Suppressor macrophage treated with lipopolysaccharide for 1 hour (primary cell): ENCODE measurements at regions not wholly inside any gene's neighbourhood (a gene's known extent, or its start where the extent isn't known, plus 50 kb on each side); places are given as distances from the start of the nearest gene placed in this dataset.
A peak's percentile ranks its signal among the peaks of the same experiment; 100 is the strongest.

Experiments
- DNase-seq, 3 donors: peaks; one replicate each; pipeline ENCODE4 v3.0.0-alpha.2; 2020 to 2022

DNA sequence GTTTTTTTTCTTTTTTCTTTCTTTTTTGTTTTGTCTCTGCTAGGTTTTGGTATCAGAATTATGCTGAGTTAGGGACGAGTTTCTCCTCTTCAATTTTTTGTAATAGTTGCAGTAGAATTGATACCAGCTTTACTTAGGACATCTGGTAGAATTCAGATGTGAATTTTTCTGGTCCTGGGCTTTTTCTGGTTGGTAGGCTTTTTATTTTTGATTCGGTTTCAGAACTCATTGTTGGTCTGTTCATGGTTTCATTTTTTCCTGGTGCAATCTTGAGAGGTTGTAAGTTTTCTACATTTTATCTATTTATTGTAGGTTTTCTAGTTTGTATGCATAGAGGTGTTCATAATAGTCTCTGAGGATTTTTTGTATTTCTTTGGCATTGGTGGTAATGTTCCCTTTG, 498.1 kb upstream of the CPEB2 start:
- no peak for DNase-seq

GRCh38 chr4:14513471-14513870, 488.8 kb upstream of the CPEB2 start:
- no peak for DNase-seq

GRCh38 chr4:14515556-14515955, 486.7 kb upstream of the CPEB2 start:
- DNase-seq: no peak

- no peak for DNase-seq
These were observed 484.1 kb upstream of the CPEB2 start for GRCh38 chr4:14518136-14518535.

DNA sequence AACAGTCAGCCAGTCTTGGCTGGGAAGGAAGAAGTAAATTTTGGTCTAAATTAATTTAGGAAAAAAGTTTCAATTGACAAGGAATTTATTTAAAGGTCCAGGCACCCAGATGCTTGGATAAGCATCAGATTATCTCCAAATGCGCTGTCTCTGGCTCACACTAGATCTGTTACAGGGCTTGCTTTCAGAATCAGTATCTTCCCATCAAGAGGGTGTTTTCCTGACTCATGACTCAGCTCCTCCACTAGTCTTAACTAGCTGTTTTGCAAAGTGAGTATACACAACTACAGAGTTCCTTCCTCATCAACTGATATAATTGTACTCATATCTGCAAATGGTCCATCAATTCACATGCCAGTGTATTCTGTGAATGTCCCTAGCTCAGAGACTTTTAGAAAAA, 482.1 kb upstream of the CPEB2 start:
- peak in 1 of 3 donors; percentile 13 for DNase-seq

GRCh38 chr4:14524276-14524675, 478.0 kb upstream of the CPEB2 start:
- no peak for DNase-seq

- no peak for DNase-seq
These were observed 473.4 kb upstream of the CPEB2 start for GRCh38 chr4:14528918-14529317.

DNA sequence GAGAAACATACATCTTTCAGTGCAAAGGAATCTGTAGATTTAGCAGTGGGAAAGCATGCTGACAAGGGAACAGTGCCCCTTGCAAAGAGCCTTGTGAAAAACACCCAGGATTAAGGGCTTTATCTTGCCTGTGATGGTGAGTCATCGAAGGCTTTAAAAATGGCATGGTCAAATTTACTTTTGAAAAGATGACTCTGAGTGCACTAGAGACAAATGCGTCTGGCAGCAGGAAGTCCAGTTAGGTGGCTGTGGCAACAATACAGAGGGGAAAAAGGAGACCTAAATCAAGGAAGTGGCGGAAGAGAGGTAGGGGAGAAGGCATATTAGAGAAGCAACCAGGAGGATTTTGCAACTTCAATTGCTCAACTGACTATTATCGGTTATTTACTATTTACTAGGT, 472.6 kb upstream of the CPEB2 start:
- DNase-seq: peak in 2 of 3 donors; percentile 4 to 19

GRCh38 chr4:14532436-14532835, 469.8 kb upstream of the CPEB2 start:
- DNase-seq: no peak

DNA sequence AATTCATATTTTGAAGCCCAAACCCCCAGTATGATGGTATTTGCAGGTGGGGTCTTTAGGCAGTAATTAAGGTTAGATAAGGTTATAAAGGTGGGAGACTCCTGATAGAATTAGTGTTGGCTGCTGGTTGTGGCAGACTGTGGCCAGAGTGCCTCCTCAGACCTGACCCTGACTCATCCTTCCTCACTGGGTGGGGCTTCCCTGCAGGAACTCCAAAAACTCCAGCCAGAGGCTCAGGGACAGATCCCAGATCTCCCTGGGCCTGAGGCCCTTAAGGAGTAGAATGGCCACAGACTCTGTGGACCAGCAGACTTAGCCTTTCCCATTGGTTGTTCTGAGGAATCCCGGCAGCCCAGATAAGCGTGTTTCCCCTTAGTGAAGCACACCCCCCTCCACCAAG, 463.0 kb upstream of the CPEB2 start:
- DNase-seq: no peak

DNA sequence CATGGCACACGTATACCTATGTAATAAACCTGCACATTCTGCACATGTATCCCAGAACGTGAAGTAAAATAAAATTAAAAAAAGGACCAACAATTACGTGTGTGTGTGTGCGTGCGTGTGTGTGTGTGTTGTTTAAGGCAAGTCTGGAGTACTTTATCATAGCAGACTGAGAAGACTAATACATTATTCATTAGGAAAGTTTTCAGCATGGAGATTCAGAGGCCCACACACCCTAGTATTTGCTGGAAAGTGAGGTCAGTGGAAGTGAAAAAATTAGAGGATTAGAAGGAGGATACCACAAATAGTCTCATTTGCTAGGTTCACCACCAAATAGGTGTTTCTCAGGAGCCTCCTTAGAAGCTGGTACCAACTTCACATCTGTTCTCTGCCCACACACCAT, 457.1 kb upstream of the CPEB2 start:
- DNase-seq: no peak

GRCh38 chr4:14545807-14546206, 456.5 kb upstream of the CPEB2 start:
- DNase-seq: no peak

GRCh38 chr4:14552119-14552518, 450.2 kb upstream of the CPEB2 start:
- DNase-seq: no peak

DNA sequence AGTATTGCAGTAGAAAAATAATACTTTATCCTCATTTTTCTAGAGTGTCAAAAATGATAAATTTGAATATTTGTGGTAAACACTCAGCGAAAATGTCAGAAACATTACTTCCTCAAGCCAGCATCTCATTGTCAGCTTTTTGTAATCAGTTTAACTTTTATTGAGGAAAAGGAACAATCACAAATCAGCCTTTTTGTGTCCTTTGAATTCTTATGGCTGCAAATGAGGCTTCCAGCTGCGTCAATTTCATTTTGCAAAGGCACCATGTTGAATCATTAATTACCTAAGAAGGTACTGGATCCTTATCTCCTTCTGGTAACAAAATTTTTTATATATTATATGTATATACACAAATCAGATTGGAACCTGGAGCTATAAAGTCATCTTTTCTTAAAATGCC, 442.6 kb upstream of the CPEB2 start:
- no peak for DNase-seq

- DNase-seq: no peak
These were observed 441.7 kb upstream of the CPEB2 start for GRCh38 chr4:14560577-14560976.

- DNase-seq: no peak
These were observed 439.4 kb upstream of the CPEB2 start for GRCh38 chr4:14562901-14563300.

DNA sequence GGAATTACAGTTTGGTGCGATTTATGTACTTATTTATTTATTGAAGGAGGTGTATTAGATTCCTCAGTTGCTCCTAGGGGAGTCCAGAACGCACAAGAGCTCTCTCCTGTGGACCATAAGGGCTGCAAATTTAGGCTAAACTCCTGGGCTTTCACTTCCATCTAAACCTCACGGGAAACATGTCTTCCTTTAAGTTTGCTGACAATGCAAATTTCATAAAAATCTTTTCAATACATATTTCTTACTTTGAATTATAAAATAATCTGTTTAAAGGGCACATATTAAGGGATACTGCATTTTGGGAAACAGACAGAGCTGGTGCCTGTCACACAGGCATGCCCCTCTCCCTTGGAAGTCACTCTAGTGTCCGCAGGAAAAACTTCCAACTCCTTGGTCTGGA, 438.0 kb upstream of the CPEB2 start:
- no peak for DNase-seq

DNA sequence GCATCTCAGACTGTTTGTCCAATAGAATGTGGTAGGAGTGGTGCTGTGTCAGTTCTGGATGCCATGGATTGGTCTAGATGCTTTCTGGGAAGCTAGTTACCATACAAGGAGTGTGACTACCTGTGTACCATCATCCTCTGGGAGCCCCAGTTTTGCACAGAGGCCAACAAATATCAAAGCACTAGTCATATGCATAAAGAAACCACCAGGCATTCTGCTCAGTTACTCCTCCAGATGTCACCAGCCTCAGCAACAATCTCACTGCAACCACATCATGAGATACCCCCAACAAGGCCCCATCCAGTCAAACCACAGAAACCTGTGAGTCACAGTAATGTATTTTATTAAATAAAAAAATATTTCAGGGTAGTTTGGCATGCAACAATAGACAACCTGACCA, 435.8 kb upstream of the CPEB2 start:
- no peak for DNase-seq

- no peak for DNase-seq
These were observed 433.9 kb upstream of the CPEB2 start for GRCh38 chr4:14568351-14568750.

DNA sequence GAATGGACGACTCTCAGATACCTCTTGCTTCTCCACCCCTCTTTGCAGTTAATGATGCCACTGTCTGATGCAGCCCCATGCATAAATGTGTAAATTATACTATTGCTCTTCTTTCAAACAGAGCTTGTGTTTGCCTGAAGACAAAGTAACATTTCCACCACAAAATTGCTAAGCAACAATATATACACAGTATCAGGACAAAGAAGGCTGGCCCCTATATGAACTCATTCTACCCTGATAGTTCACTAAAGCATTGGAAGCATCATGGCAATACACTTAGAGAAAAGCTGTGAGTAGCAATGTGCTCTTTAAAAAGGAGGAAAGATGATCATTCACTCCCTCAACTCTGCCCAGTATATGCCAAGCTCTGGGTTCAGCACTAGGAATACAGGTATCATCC, 427.0 kb upstream of the CPEB2 start:
- DNase-seq: no peak

DNA sequence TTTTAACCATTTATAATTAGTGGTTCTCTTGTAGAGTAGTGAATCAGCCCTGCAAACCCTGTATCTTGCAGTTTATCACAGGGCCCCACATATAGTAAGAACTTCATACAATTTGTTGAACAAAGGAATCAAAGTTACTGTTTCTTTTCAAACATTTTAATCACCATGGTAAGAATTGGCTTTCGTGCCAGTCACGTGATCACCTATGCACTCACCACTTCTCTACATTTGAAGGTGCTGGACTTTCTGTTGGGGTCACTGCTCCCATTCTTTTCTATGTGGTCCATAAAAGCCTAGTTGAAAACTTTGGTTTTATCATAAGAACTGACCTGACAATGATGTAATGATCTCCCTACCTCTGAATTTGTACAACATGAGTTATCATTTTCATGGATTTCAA, 426.4 kb upstream of the CPEB2 start:
- no peak for DNase-seq

DNA sequence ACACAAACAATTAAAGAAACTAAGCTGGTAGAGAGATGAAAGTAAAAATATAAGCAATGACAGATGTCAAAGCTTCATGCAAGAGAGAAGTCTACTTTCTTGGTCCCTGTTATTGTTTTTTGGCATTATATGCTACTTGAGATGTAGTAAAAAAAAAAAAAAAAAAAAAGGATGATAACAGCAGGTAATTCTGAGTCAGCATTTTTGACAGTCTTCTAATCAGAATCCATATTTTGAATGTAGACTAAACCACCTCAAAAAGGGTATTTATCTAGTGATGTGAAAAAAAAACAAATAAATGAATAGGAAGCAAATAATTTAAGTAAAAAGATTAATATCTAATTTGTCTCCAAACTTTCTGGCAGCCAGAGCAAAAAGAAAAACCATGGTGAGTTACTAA, 422.2 kb upstream of the CPEB2 start:
- no peak for DNase-seq

DNA sequence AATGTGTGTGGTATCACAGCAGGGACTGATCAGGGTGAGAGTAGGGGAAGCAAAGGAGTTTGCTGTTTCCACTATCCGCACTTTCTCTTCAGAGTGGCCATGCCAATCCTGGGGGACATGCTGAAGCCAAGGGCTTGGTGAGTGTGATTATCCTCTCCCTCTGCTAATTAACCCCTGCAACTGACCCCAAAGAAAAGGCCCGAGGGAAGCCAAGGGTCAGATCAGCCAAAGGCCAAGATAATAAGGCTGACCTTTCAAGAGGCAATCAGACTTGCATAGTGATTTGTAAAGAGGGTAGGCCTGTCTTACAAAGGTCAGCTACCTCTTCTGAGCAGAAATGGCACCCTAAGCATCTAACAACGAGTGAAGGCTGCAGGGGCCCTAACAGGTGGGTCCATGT, 420.5 kb upstream of the CPEB2 start:
- DNase-seq: no peak

- DNase-seq: no peak
These were observed 419.6 kb upstream of the CPEB2 start for GRCh38 chr4:14582677-14583076.

GRCh38 chr4:14583331-14583730, 418.9 kb upstream of the CPEB2 start:
- no peak for DNase-seq

- no peak for DNase-seq
These were observed 418.5 kb upstream of the CPEB2 start for GRCh38 chr4:14583752-14584151.
